A673 (cell line): ENCODE measurements at regions not wholly inside any gene's neighbourhood (a gene's known extent, or its start where the extent isn't known, plus 50 kb on each side); places are given as distances from the start of the nearest gene placed in this dataset.

Experiments used
- CTCF ChIP-seq: fragments of 300-800, 200-600 bp; sonication (generic); conservative IDR thresholded peaks from 2 replicates; pipeline ENCODE4 v1.5.1; 2017; ENCODE audit warnings: low read depth, mild to moderate bottlenecking, antibody characterized with exemption, low read length, moderate library complexity, mixed read lengths
- EZH2 ChIP-seq: fragments of 200-600 bp; sonication (generic); IDR thresholded peaks from 2 replicates; pipeline ENCODE4 v1.6.1; 2017; ENCODE audit warnings: borderline replicate concordance, low read depth, mild to moderate bottlenecking, mixed read lengths, antibody characterized with exemption, low read length; ENCODE audit not compliant: poor library complexity, severe bottlenecking

- TF ChIP-seq EZH2 (no peak), CTCF (no peak)
These were observed 172.0 kb downstream of the RERGL start for GRCh38 chr12:17918013-17918412.
